ENCODE measurements at regions not wholly inside any gene's neighbourhood (a gene's known extent, or its start where the extent isn't known, plus 50 kb on each side); places are given as distances from the start of the nearest gene placed in this dataset.

DNA sequence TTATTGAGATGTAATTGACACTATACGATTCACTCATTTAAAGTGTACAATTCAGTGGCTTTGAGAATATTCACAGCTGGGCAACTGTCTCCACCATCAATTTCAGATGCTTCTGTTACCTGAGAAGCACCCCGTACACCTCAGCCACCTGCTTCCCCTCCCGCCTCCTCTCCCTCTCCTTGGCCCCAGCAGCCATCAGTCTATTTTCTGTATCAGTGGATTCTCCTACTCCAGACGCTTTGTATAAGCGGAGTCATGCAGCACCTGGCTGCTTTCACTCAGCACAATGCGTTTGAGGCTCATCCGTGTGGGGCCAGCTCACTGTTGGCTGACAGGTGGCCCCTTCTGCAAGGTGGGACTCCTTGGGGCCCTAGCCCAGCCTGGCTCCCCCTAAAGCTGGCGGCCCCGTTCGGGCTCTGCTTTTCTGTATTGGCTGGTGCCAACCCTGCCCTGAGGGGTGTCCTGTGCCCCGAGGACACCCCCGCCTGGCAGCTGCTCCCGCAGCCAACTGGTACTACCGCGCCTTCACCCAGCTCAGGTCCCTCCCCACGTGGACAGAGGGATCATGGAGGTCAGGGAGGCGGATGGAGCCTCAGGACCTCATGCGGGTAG is 124.4 kb upstream of the COL5A1 start:
- Mint-ChIP-seq H3K27me3 (peaks cover 1 to 6% of the 10 kb centered on the region in 2 donors), H3K36me3 (no peaks in the 10 kb centered on the region), H3K4me3 (no peak overlapping the region), H3K4me1 (no peaks in the 10 kb centered on the region), H3K9me3 (peaks cover 0 to 4% (median under 1%) of the 10 kb centered on the region in 8 donors), H3K27ac (no peak overlapping the region)
- Histone ChIP-seq H3K27me3 (ENCODE audit: insufficient read depth, low read length) (no peaks in the 10 kb centered on the region), H3K9me3 (ENCODE audit: control insufficient read depth in 1 of 2, low read length in 2 of 2) (no peaks in the 10 kb centered on the region), H3K36me3 (ENCODE audit: insufficient read depth, low read length) (no peaks in the 10 kb centered on the region), H3K4me3 (ENCODE audit: low read length in 2 of 2) (no peak overlapping the region), H3K27ac (ENCODE audit: low read depth, low read length) (no peak overlapping the region), H3K4me1 (ENCODE audit: insufficient read depth, low read length) (no peaks in the 10 kb centered on the region)
- intact Hi-C loops (cut with micrococcal nuclease), result no loop called here
- POLR2A ChIA-PET (ENCODE audit: partially characterized antibody), result no interaction called here
- DNase-seq, result no peak
- CTCF ChIA-PET (ENCODE audit: partially characterized antibody), result no interaction called here

DNA sequence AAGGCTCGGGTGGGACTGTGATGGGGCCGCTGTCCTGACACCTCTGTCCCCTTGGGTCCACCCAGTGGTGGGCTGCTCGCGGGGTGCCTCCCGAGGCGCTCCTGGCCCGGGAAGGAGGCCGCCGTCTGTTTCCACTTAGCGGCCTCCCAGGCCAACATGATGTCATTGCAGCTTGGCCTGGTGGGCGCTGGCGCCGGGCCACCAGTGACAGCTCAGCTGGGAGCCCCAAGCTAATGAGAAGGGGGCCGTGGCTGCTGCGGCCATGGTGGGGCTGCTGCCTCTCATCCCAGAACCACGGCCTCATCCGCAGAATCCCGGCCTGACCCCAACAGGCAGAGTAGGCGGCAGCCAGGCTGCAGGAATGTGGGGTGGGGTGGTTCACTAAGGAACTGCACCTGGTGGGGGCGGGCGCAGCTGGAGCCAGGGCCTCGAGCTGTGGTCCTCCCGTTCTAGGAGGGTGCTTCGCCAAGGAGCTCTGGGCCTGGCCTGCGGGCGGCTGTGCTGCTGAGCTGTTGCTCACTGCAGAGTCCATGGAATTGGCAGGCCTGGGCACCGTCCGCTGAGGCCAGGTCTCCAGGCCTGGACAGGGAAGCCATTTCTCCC is 123.5 kb upstream of the COL5A1 start:
- Mint-ChIP-seq H3K4me3 (no peak overlapping the region), H3K9me3 (peaks cover 0 to 4% (median under 1%) of the 10 kb centered on the region in 8 donors), H3K36me3 (no peaks in the 10 kb centered on the region), H3K27me3 (peaks cover 1 to 6% of the 10 kb centered on the region in 2 donors), H3K4me1 (no peaks in the 10 kb centered on the region), H3K27ac (no peak overlapping the region)
- Histone ChIP-seq H3K4me3 (ENCODE audit: low read length in 2 of 2) (no peak overlapping the region), H3K9me3 (ENCODE audit: control insufficient read depth in 1 of 2, low read length in 2 of 2) (no peaks in the 10 kb centered on the region), H3K27ac (ENCODE audit: low read depth, low read length) (no peak overlapping the region), H3K27me3 (ENCODE audit: insufficient read depth, low read length) (no peaks in the 10 kb centered on the region), H3K4me1 (ENCODE audit: insufficient read depth, low read length) (no peaks in the 10 kb centered on the region), H3K36me3 (ENCODE audit: insufficient read depth, low read length) (no peaks in the 10 kb centered on the region)
- DNase-seq, result no peak
- CTCF ChIA-PET (ENCODE audit: partially characterized antibody), result no interaction called here
- intact Hi-C loops (cut with micrococcal nuclease), result no loop called here
- POLR2A ChIA-PET (ENCODE audit: partially characterized antibody), result no interaction called here

DNA sequence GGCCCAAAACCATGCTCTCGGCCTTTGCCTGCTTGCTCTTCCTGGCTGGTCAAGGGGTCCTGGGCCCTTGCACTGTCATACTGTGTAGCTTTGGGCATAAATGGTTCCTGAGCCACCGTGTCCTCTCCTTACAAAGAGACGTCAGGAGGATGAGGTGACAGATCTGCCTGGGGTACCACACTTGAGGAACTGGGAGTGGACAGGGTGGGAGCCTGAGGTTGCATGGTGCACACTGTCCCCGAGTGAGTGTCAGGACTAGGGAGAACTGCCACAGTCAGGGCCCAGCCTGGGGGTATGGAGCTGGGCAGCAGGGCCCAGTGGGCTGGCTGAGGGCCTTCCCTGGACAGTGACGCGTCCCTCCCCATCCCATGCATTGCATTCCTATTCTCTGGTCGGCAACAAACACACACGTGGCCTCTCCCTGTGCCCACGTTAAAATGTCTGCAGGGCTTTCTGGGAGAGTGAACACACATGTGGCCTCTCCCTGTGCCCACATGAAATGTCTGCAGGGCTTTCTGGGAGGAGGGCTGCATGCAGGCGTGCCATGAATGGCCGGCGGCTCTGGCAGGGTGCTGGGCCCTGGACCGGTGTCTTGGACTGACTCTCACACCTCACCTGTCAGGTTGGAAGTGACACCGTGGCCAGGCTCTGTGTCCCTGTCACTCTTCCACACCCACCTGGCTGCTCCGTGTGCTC is 122.1 kb upstream of the COL5A1 start:
- H3K9me3 Mint-ChIP-seq, result peaks cover 0 to 3% (median 0%) of the 10 kb centered on the region in 8 donors
- H3K36me3 Mint-ChIP-seq, result no peaks in the 10 kb centered on the region
- H3K27ac Mint-ChIP-seq, result no peak overlapping the region
- Histone ChIP-seq H3K4me1 (ENCODE audit: insufficient read depth, low read length) (no peaks in the 10 kb centered on the region), H3K27ac (ENCODE audit: low read depth, low read length) (no peak overlapping the region), H3K9me3 (ENCODE audit: control insufficient read depth in 1 of 2, low read length in 2 of 2) (no peaks in the 10 kb centered on the region), H3K27me3 (ENCODE audit: insufficient read depth, low read length) (no peaks in the 10 kb centered on the region), H3K36me3 (ENCODE audit: insufficient read depth, low read length) (no peaks in the 10 kb centered on the region), H3K4me3 (ENCODE audit: low read length in 2 of 2) (no peak overlapping the region)
- ChIA-PET CTCF (ENCODE audit: partially characterized antibody) (no interaction called here), POLR2A (ENCODE audit: partially characterized antibody) (no interaction called here)
- H3K4me1 Mint-ChIP-seq, result no peaks in the 10 kb centered on the region
- H3K4me3 Mint-ChIP-seq, result no peak overlapping the region
- peaks cover 0 to 1% of the 10 kb centered on the region in 2 donors for H3K27me3 Mint-ChIP-seq
- DNase-seq, result no peak
- intact Hi-C loops (cut with micrococcal nuclease), result no loop called here

DNA sequence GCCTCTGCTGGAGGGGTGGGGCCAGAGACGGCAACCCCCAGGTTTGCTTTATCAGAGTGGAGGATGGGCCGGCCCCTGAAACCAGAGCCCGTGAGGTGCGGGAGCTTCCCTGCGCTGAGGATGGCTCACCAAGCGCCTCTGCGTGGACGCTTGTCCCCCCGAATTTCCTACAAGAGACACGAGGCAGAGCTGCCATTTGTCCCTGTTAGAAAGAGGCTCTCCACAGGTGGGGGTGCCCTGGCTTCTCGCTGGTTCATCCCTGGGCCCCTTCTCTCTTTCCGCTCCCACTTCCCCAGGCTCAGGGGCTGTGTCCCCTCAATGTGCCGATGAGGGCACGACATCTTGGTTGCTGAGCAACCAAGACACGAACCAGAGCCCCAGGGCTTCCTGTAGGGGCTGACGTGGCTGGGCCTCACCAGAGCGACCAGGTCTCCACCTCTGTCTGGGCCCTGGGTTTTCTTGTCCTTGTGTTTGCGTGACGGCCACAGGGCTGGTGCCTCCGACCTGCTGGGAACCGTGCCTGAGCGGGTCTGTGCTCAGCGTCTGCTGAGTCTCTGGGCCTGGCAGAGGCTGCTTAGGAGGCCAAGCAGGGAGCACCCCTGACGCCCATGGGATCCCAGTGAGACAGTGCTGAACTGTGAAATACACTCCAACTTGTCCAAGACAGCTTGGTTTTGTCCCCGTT is 119.6 kb upstream of the COL5A1 start:
- no peaks in the 10 kb centered on the region for H3K9me3 ChIP-seq (ENCODE audit: control insufficient read depth in 1 of 2, low read length in 2 of 2)
- H3K27me3 ChIP-seq (ENCODE audit: insufficient read depth, low read length), result no peaks in the 10 kb centered on the region
- H3K4me1 ChIP-seq (ENCODE audit: insufficient read depth, low read length), result no peaks in the 10 kb centered on the region
- H3K27me3 Mint-ChIP-seq, result peaks cover 6 to 7% of the 10 kb centered on the region in 2 donors
- H3K27ac Mint-ChIP-seq, result no peak overlapping the region
- peaks cover 0 to 6% (median 0%) of the 10 kb centered on the region in 8 donors for H3K9me3 Mint-ChIP-seq
- no peak for DNase-seq
- H3K36me3 Mint-ChIP-seq, result no peaks in the 10 kb centered on the region
- no peak overlapping the region for H3K4me3 Mint-ChIP-seq
- CTCF ChIA-PET (ENCODE audit: partially characterized antibody), result no interaction called here
- POLR2A ChIA-PET (ENCODE audit: partially characterized antibody), result no interaction called here
- intact Hi-C loops (cut with micrococcal nuclease), result no loop called here
- no peaks in the 10 kb centered on the region for H3K36me3 ChIP-seq (ENCODE audit: insufficient read depth, low read length)
- no peaks in the 10 kb centered on the region for H3K4me1 Mint-ChIP-seq
- no peak overlapping the region for H3K4me3 ChIP-seq (ENCODE audit: low read length in 2 of 2)
- H3K27ac ChIP-seq (ENCODE audit: low read depth, low read length), result no peak overlapping the region

DNA sequence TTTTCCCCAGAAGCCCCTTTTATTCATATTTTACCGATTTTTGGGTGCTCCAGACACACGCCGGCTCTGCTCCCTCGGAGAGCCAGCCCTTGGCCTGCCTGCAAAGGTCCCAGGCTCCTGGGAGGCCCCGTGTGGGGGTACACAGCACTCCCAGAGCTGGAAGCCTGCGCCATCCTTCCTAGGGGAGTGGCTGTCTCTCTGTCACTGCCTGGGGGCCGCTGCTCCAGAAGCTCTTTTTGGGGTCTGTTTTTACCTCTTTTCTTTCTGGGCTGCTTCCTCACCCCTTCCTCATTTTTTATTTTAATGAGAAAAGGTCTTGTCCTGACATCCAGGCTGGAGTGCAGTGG is 119.1 kb upstream of the COL5A1 start:
- Histone ChIP-seq H3K4me3 (ENCODE audit: low read length in 2 of 2) (no peak overlapping the region), H3K36me3 (ENCODE audit: insufficient read depth, low read length) (no peaks in the 10 kb centered on the region), H3K27ac (ENCODE audit: low read depth, low read length) (no peak overlapping the region), H3K27me3 (ENCODE audit: insufficient read depth, low read length) (no peaks in the 10 kb centered on the region), H3K9me3 (ENCODE audit: control insufficient read depth in 1 of 2, low read length in 2 of 2) (no peaks in the 10 kb centered on the region), H3K4me1 (ENCODE audit: insufficient read depth, low read length) (no peaks in the 10 kb centered on the region)
- Mint-ChIP-seq H3K4me1 (no peaks in the 10 kb centered on the region), H3K9me3 (peaks cover 0 to 8% (median 0%) of the 10 kb centered on the region in 8 donors), H3K27ac (no peak overlapping the region), H3K4me3 (peak overlapping the region in 1 of 8 donors; percentile 20), H3K27me3 (peaks cover 6 to 10% of the 10 kb centered on the region in 2 donors), H3K36me3 (no peaks in the 10 kb centered on the region)
- POLR2A ChIA-PET (ENCODE audit: partially characterized antibody), result no interaction called here
- CTCF ChIA-PET (ENCODE audit: partially characterized antibody), result no interaction called here
- intact Hi-C loops (cut with micrococcal nuclease), result no loop called here
- DNase-seq, result no peak

DNA sequence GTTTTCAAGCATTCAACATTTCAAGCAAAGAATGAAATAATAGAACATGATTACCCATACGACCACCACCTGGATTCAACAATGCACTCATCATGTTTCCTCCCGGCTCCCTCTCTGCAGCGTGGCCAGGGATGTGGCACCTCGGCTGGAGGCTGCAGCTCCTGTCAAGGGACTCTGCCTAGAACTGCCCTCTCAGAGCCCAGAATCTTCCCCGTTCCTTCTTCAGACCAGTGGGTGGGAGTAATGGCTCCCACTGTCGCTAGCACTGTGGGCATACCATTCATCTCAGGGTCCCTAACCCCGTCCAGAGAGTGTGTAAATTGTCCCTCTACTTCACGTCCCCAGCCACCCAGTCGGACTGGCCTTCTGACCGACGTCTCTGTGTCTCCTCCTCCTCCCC is 118.6 kb upstream of the COL5A1 start:
- Histone ChIP-seq H3K27me3 (ENCODE audit: insufficient read depth, low read length) (no peaks in the 10 kb centered on the region), H3K36me3 (ENCODE audit: insufficient read depth, low read length) (no peaks in the 10 kb centered on the region), H3K4me3 (ENCODE audit: low read length in 2 of 2) (no peak overlapping the region), H3K27ac (ENCODE audit: low read depth, low read length) (no peak overlapping the region), H3K4me1 (ENCODE audit: insufficient read depth, low read length) (no peaks in the 10 kb centered on the region), H3K9me3 (ENCODE audit: control insufficient read depth in 1 of 2, low read length in 2 of 2) (no peaks in the 10 kb centered on the region)
- H3K4me3 Mint-ChIP-seq, result no peak overlapping the region
- H3K9me3 Mint-ChIP-seq, result peaks cover 0 to 8% (median 2%) of the 10 kb centered on the region in 8 donors
- no peaks in the 10 kb centered on the region for H3K4me1 Mint-ChIP-seq
- ChIA-PET POLR2A (ENCODE audit: partially characterized antibody) (no interaction called here), CTCF (ENCODE audit: partially characterized antibody) (no interaction called here)
- no peak for DNase-seq
- intact Hi-C loops (cut with micrococcal nuclease), result no loop called here
- no peak overlapping the region for H3K27ac Mint-ChIP-seq
- H3K36me3 Mint-ChIP-seq, result no peaks in the 10 kb centered on the region
- peaks cover 6 to 10% of the 10 kb centered on the region in 2 donors for H3K27me3 Mint-ChIP-seq

DNA sequence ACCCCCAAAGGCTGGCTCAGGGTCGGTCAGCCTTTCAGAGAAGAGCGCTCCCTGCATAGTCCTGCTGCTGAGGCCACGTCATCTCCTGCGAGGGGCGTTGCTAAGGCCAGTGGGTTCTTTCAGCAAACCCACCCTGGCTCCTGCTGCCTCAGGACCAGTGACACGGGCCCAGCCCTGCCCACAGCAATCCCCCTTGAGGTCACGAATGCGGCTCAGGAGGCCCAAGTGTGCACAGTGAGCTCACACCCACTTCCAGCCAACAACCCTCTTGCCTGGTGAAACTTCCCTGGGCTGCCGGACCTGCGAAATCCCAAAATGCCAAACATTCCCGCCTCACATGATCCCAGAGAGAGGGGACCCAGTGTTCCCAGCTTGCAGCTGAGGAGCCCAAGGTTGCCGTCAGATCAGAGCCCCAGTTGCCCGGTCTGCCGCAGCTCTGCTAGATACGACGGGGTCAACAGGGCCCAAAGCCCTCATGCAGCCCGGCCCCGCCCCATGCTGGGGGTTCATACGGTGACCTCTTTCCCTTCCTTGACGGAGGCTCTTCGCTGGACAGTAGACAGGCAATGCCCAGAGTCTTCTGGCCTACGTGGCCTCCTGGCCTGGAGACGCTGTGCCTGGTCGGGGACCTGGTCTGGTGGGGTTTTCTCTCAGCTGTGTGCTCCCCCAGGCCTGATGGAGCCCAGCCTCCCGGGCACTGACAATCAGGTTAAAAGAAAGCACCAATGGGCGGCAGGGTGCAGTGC is 116.4 kb upstream of the COL5A1 start:
- ChIA-PET CTCF (ENCODE audit: partially characterized antibody) (no interaction called here), POLR2A (ENCODE audit: partially characterized antibody) (no interaction called here)
- no peak overlapping the region for H3K4me3 ChIP-seq (ENCODE audit: low read length in 2 of 2)
- Mint-ChIP-seq H3K27ac (no peak overlapping the region), H3K36me3 (no peaks in the 10 kb centered on the region), H3K9me3 (peaks cover 0 to 12% (median 6%) of the 10 kb centered on the region in 8 donors), H3K4me1 (no peaks in the 10 kb centered on the region), H3K27me3 (peaks cover 4 to 15% of the 10 kb centered on the region in 2 donors), H3K4me3 (no peak overlapping the region)
- intact Hi-C loops (cut with micrococcal nuclease), result no loop called here
- no peaks in the 10 kb centered on the region for H3K4me1 ChIP-seq (ENCODE audit: insufficient read depth, low read length)
- H3K27ac ChIP-seq (ENCODE audit: low read depth, low read length), result no peak overlapping the region
- no peaks in the 10 kb centered on the region for H3K36me3 ChIP-seq (ENCODE audit: insufficient read depth, low read length)
- H3K27me3 ChIP-seq (ENCODE audit: insufficient read depth, low read length), result no peaks in the 10 kb centered on the region
- no peaks in the 10 kb centered on the region for H3K9me3 ChIP-seq (ENCODE audit: control insufficient read depth in 1 of 2, low read length in 2 of 2)
- DNase-seq, result no peak
